LNCAP (cell line): ENCODE measurements at regions not wholly inside any gene's neighbourhood (a gene's known extent, or its start where the extent isn't known, plus 50 kb on each side); places are given as distances from the start of the nearest gene placed in this dataset.

Source experiments
- CTCF ChIP-seq: fragments of 450-650 bp; IDR thresholded peaks from 2 replicates; pipeline ENCODE4 v1.5.1; 2017; ENCODE audit warnings: mild to moderate bottlenecking

- TF ChIP-seq CTCF: no peak
These were observed 472.8 kb upstream of the SLITRK5 start for GRCh38 chr13:87198371-87198770.

- no peak for TF ChIP-seq CTCF
These were observed 464.5 kb upstream of the SLITRK5 start for GRCh38 chr13:87206708-87207107.

- no peak for TF ChIP-seq CTCF
These were observed 463.7 kb upstream of the SLITRK5 start for GRCh38 chr13:87207280-87208003.

- TF ChIP-seq CTCF: no peak
These were observed 462.5 kb upstream of the SLITRK5 start for GRCh38 chr13:87208636-87209035.

- no peak for TF ChIP-seq CTCF
These were observed 436.2 kb upstream of the SLITRK5 start for GRCh38 chr13:87234981-87235380.

- no peak for TF ChIP-seq CTCF
These were observed 435.6 kb upstream of the SLITRK5 start for GRCh38 chr13:87235621-87236020.

- no peak for TF ChIP-seq CTCF
These were observed 426.8 kb upstream of the SLITRK5 start for GRCh38 chr13:87244256-87244890.
